ENCODE measurements at regions not wholly inside any gene's neighbourhood (a gene's known extent, or its start where the extent isn't known, plus 50 kb on each side); places are given as distances from the start of the nearest gene placed in this dataset.
"Not testable (repeated sequence)": the region's sequence is repeated elsewhere in the genome, so short reads cannot be mapped to it uniquely, and the experiment has no call there.

- DNase-seq: no peak
These were observed 101.0 kb upstream of the PTPN3 start for GRCh38 chr9:109599131-109599530.

- no peak for DNase-seq
These were observed 101.6 kb upstream of the PTPN3 start for GRCh38 chr9:109599711-109600110.

- no peak for DNase-seq
These were observed 102.0 kb upstream of the PTPN3 start for GRCh38 chr9:109600142-109600541.

GRCh38 chr9:109601181-109601580 is 103.1 kb upstream of the PTPN3 start:
- no peak for DNase-seq

GRCh38 chr9:109602987-109603386 is 104.9 kb upstream of the PTPN3 start:
- no peak for DNase-seq

GRCh38 chr9:109604131-109604530 is 106.0 kb upstream of the PTPN3 start:
- no peak for DNase-seq

GRCh38 chr9:109604781-109605180 is 106.7 kb upstream of the PTPN3 start:
- no peak for DNase-seq

GRCh38 chr9:109609060-109609459 is 111.0 kb upstream of the PTPN3 start:
- DNase-seq: no peak

GRCh38 chr9:109616571-109617120 is 118.5 kb upstream of the PTPN3 start:
- DNase-seq: no peak

- no peak for DNase-seq
These were observed 121.2 kb upstream of the PTPN3 start for GRCh38 chr9:109619310-109619709.

GRCh38 chr9:109624143-109624542 is 126.0 kb upstream of the PTPN3 start:
- DNase-seq: no peak

GRCh38 chr9:109624896-109625295 is 126.8 kb upstream of the PTPN3 start:
- DNase-seq: no peak

GRCh38 chr9:109627042-109627441 is 128.9 kb upstream of the PTPN3 start:
- no peak for DNase-seq

GRCh38 chr9:109629615-109630014 is 131.5 kb upstream of the PTPN3 start:
- DNase-seq: no peak

- no peak for DNase-seq
These were observed 134.7 kb upstream of the PTPN3 start for GRCh38 chr9:109632817-109633216.

GRCh38 chr9:109639674-109640579 is 140.1 kb upstream of the PALM2AKAP2 start:
- DNase-seq: no peak

GRCh38 chr9:109640580-109641371 is 139.2 kb upstream of the PALM2AKAP2 start:
- peak; percentile 37 for DNase-seq

GRCh38 chr9:109641372-109641659 is 138.7 kb upstream of the PALM2AKAP2 start:
- no peak for DNase-seq

GRCh38 chr9:109652112-109652511 is 127.9 kb upstream of the PALM2AKAP2 start:
- no peak for DNase-seq

- DNase-seq: no peak
These were observed 127.0 kb upstream of the PALM2AKAP2 start for GRCh38 chr9:109652971-109653370.

- DNase-seq: no peak
These were observed 126.5 kb upstream of the PALM2AKAP2 start for GRCh38 chr9:109653470-109653869.

- DNase-seq: not testable (repeated sequence)
These were observed 116.0 kb upstream of the PALM2AKAP2 start for GRCh38 chr9:109663978-109664377.

GRCh38 chr9:109665736-109666135 is 114.3 kb upstream of the PALM2AKAP2 start:
- not testable (repeated sequence) for DNase-seq

- DNase-seq: no peak
These were observed 98.7 kb upstream of the PALM2AKAP2 start for GRCh38 chr9:109681301-109681700.
